WTC11 (cell line): ENCODE measurements at regions not wholly inside any gene's neighbourhood (a gene's known extent, or its start where the extent isn't known, plus 50 kb on each side); places are given as distances from the start of the nearest gene placed in this dataset.
A peak's percentile ranks its signal among the peaks of the same experiment; 100 is the strongest.

Experiments used
- ATAC-seq: fragments of 200-7000 bp; cut with Tn5 transposase; 2 replicates; pipeline ENCODE4 v1.10.0; 2021; ENCODE audit warnings: mild to moderate bottlenecking, moderate library complexity
- CTCF ChIA-PET: fragments of 300-600 bp; sonication (Branson Sonifier 250); formaldehyde crosslinking; loops from one replicate; lab custom pipeline; 2021; ENCODE audit warnings: antibody characterized with exemption; lab: Charles Lee
- POLR2A ChIA-PET: fragments of 350-600 bp; sonication (Branson Sonifier 250); formaldehyde crosslinking; loops from one replicate; lab custom pipeline; 2021; ENCODE audit warnings: antibody characterized with exemption; lab: Charles Lee
- DNase-seq: peaks from one replicate; pipeline ENCODE4 v3.0.0; 2021; ENCODE audit warnings: low spot score
- H3K27ac Mint-ChIP-seq: 2 replicates; pipeline ENCODE4 v1.8.0; 2021; ENCODE audit warnings: mixed read lengths
- H3K27me3 Mint-ChIP-seq: 2 replicates; pipeline ENCODE4 v1.8.0; 2021; ENCODE audit warnings: low read depth, mild to moderate bottlenecking, moderate library complexity, mixed read lengths
- H3K36me3 Mint-ChIP-seq: 2 replicates; pipeline ENCODE4 v1.8.0; 2021; ENCODE audit warnings: mixed read lengths
- H3K4me1 Mint-ChIP-seq: 2 replicates; pipeline ENCODE4 v1.8.0; 2022; ENCODE audit warnings: mixed read lengths
- H3K4me3 Mint-ChIP-seq: 2 replicates; pipeline ENCODE4 v1.8.0; 2021; ENCODE audit warnings: mild to moderate bottlenecking, moderate library complexity, mixed read lengths
- H3K9me3 Mint-ChIP-seq: 2 replicates; pipeline ENCODE4 v1.8.0; 2021; ENCODE audit warnings: mixed read lengths
- CDX4 ChIP-seq: fragments of 250-450 bp; sonication (Bioruptor Pico); IDR thresholded peaks from 2 replicates; pipeline ENCODE4 v1.9.0; 2021; ENCODE audit warnings: moderate library complexity, mild to moderate bottlenecking, inconsistent platforms, borderline replicate concordance
- ERG ChIP-seq: fragments of 250-450 bp; sonication (Bioruptor Pico); IDR thresholded peaks from 2 replicates; pipeline ENCODE4 v1.8.0; 2021; ENCODE audit warnings: mild to moderate bottlenecking
- ESRRA ChIP-seq: sonication (generic); formaldehyde crosslinking; IDR thresholded peaks from 2 replicates; pipeline ENCODE4 v1.8.1; 2022; ENCODE audit warnings: mild to moderate bottlenecking, missing genetic modification reagents, borderline replicate concordance
- FOXK1 ChIP-seq: sonication (generic); formaldehyde crosslinking; IDR thresholded peaks from 2 replicates; pipeline ENCODE4 v1.8.0; 2022; ENCODE audit warnings: mild to moderate bottlenecking, moderate library complexity, missing genetic modification reagents
- GABPB1 ChIP-seq: sonication (generic); formaldehyde crosslinking; IDR thresholded peaks from 2 replicates; pipeline ENCODE4 v1.8.1; 2023; ENCODE audit warnings: mild to moderate bottlenecking, missing genetic modification reagents
- JUN ChIP-seq: sonication (generic); formaldehyde crosslinking; IDR thresholded peaks from 2 replicates; pipeline ENCODE4 v1.8.0; 2023; ENCODE audit warnings: mild to moderate bottlenecking, missing genetic modification reagents
- NR2C2 ChIP-seq: sonication (generic); formaldehyde crosslinking; IDR thresholded peaks from 2 replicates; pipeline ENCODE4 v1.8.0; 2022; ENCODE audit warnings: mild to moderate bottlenecking, missing genetic modification reagents
- SMAD3 ChIP-seq: sonication (generic); formaldehyde crosslinking; IDR thresholded peaks from 2 replicates; pipeline ENCODE4 v1.8.0; 2022; ENCODE audit warnings: missing genetic modification reagents, mild to moderate bottlenecking, borderline replicate concordance
- TEAD1 ChIP-seq: sonication (generic); formaldehyde crosslinking; IDR thresholded peaks from 2 replicates; pipeline ENCODE4 v1.8.0; 2022; ENCODE audit warnings: mild to moderate bottlenecking, missing genetic modification reagents
- ZNF121 ChIP-seq: sonication (generic); formaldehyde crosslinking; IDR thresholded peaks from 2 replicates; pipeline ENCODE4 v1.8.0; 2023; ENCODE audit warnings: missing genetic modification reagents
- ZNF138 ChIP-seq: sonication (generic); formaldehyde crosslinking; conservative IDR thresholded peaks from 2 replicates; pipeline ENCODE4 v1.8.1; 2022; ENCODE audit warnings: mild to moderate bottlenecking, moderate library complexity, missing genetic modification reagents
- ZNF425 ChIP-seq: fragments of 250-450 bp; sonication (Bioruptor Pico); conservative IDR thresholded peaks from 2 replicates; pipeline ENCODE4 v1.9.0; 2021; ENCODE audit warnings: mild to moderate bottlenecking
- TF ChIP-seq, protein P1 (sequence below): sonication (generic); formaldehyde crosslinking; IDR thresholded peaks from 2 replicates; pipeline ENCODE4 v1.8.1; 2022; ENCODE audit warnings: low read depth, mild to moderate bottlenecking, moderate library complexity, missing genetic modification reagents, borderline replicate concordance
- TF ChIP-seq, protein P2 (sequence below): fragments of 250-450 bp; sonication (Bioruptor Pico); IDR thresholded peaks from 2 replicates; pipeline ENCODE4 v1.9.0; 2021; ENCODE audit warnings: mild to moderate bottlenecking, borderline replicate concordance
- TF ChIP-seq, protein P3 (sequence below): sonication (generic); formaldehyde crosslinking; IDR thresholded peaks from 2 replicates; pipeline ENCODE4 v1.8.0; 2023; ENCODE audit warnings: missing genetic modification reagents
- TF ChIP-seq, protein P4 (sequence below): sonication (generic); formaldehyde crosslinking; IDR thresholded peaks from 2 replicates; pipeline ENCODE4 v1.8.0; 2022; ENCODE audit warnings: mild to moderate bottlenecking, missing genetic modification reagents
- TF ChIP-seq, protein P5 (sequence below): sonication (generic); formaldehyde crosslinking; IDR thresholded peaks from 2 replicates; pipeline ENCODE4 v1.8.1; 2023; ENCODE audit warnings: mild to moderate bottlenecking, missing genetic modification reagents
- TF ChIP-seq, protein P6 (sequence below): sonication (generic); formaldehyde crosslinking; IDR thresholded peaks from 2 replicates; pipeline ENCODE4 v1.8.1; 2022; ENCODE audit warnings: mild to moderate bottlenecking, moderate library complexity, missing genetic modification reagents

GRCh38 chr9:79237861-79238260 is 333.9 kb upstream of the TLE4 start:
- POLR2A ChIA-PET = no interaction called here

DNA sequence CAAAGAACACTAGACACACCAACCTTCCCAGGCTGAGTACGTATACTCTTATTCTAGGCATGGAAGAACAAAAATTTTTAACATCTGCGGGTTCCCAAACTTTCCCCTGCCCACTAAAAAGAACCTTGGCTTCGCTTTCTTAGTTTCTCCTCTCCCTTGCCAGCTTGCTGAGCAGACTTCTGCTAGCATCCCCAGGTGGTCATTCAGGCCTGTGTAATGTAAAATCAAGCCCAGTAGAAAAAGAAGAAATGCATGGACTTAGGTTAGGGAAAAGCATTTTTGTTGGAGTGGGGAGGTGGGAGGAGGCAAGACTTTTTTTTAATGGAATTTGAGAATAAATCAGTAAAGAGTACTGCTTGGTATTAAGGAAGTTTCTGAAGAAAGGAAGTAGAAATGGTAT is 331.0 kb upstream of the TLE4 start:
- TF ChIP-seq TEAD1 (CRISPR knock-in tag) (0 out of 2 replicates have a peak, but pooled peaks have one; percentile 29), SMAD3 (CRISPR knock-in tag) (no peak)
- H3K9me3 Mint-ChIP-seq = peaks cover 4% of the 10 kb centered on the region
- no peaks in the 10 kb centered on the region for H3K36me3 Mint-ChIP-seq
- no peaks in the 10 kb centered on the region for H3K27me3 Mint-ChIP-seq
- H3K4me3 Mint-ChIP-seq = peak overlapping the region; percentile 22
- ChIA-PET POLR2A (no interaction called here), CTCF (interaction anchor here (0.6 kb wide), 1 partner anchor 14 kb away, joined by 4 read pairs; no protein-coding TSS in a partner anchor)
- H3K4me1 Mint-ChIP-seq = peaks cover 54% of the 10 kb centered on the region
- DNase-seq (no peak), ATAC-seq (peak; percentile 92)
- H3K27ac Mint-ChIP-seq = peak overlapping the region; percentile 69; the same call in 1 of the 2 replicates

More at GRCh38 chr9:79237861-79238260, 333.9 kb upstream of the TLE4 start:
- CTCF ChIA-PET = no interaction called here
- Mint-ChIP-seq H3K27ac (no peak overlapping the region), H3K9me3 (peaks cover 4% of the 10 kb centered on the region), H3K27me3 (no peaks in the 10 kb centered on the region), H3K4me3 (no peak overlapping the region), H3K36me3 (no peaks in the 10 kb centered on the region), H3K4me1 (peaks cover 35% of the 10 kb centered on the region)
- DNase-seq = no peak
- no peak for ATAC-seq
- TF ChIP-seq JUN (CRISPR knock-in tag) = no peak
- TF ChIP-seq FOXK1 = no peak
- TF ChIP-seq CDX4 (CRISPR knock-in tag) = no peak
- no peak for TF ChIP-seq GABPB1
- no peak for TF ChIP-seq ZNF121 (CRISPR knock-in tag)
- TF ChIP-seq, protein P1, sequence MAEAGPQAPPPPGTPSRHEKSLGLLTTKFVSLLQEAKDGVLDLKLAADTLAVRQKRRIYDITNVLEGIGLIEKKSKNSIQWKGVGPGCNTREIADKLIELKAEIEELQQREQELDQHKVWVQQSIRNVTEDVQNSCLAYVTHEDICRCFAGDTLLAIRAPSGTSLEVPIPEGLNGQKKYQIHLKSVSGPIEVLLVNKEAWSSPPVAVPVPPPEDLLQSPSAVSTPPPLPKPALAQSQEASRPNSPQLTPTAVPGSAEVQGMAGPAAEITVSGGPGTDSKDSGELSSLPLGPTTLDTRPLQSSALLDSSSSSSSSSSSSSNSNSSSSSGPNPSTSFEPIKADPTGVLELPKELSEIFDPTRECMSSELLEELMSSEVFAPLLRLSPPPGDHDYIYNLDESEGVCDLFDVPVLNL = no peak
- no peak for TF ChIP-seq ESRRA
- TF ChIP-seq, protein P2, sequence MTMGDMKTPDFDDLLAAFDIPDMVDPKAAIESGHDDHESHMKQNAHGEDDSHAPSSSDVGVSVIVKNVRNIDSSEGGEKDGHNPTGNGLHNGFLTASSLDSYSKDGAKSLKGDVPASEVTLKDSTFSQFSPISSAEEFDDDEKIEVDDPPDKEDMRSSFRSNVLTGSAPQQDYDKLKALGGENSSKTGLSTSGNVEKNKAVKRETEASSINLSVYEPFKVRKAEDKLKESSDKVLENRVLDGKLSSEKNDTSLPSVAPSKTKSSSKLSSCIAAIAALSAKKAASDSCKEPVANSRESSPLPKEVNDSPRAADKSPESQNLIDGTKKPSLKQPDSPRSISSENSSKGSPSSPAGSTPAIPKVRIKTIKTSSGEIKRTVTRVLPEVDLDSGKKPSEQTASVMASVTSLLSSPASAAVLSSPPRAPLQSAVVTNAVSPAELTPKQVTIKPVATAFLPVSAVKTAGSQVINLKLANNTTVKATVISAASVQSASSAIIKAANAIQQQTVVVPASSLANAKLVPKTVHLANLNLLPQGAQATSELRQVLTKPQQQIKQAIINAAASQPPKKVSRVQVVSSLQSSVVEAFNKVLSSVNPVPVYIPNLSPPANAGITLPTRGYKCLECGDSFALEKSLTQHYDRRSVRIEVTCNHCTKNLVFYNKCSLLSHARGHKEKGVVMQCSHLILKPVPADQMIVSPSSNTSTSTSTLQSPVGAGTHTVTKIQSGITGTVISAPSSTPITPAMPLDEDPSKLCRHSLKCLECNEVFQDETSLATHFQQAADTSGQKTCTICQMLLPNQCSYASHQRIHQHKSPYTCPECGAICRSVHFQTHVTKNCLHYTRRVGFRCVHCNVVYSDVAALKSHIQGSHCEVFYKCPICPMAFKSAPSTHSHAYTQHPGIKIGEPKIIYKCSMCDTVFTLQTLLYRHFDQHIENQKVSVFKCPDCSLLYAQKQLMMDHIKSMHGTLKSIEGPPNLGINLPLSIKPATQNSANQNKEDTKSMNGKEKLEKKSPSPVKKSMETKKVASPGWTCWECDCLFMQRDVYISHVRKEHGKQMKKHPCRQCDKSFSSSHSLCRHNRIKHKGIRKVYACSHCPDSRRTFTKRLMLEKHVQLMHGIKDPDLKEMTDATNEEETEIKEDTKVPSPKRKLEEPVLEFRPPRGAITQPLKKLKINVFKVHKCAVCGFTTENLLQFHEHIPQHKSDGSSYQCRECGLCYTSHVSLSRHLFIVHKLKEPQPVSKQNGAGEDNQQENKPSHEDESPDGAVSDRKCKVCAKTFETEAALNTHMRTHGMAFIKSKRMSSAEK (CRISPR knock-in tag) = no peak

GRCh38 chr9:79242489-79242888 is 329.3 kb upstream of the TLE4 start:
- no peak for ATAC-seq
- CTCF ChIA-PET = interaction anchor here (0.9 to 1.4 kb wide), 3 partner anchors 9 to 108 kb away, joined by 6 to 9 read pairs (median 7); no protein-coding TSS in a partner anchor
- no peaks in the 10 kb centered on the region for H3K9me3 Mint-ChIP-seq
- H3K27ac Mint-ChIP-seq = no peak overlapping the region
- H3K4me3 Mint-ChIP-seq = no peak overlapping the region
- H3K27me3 Mint-ChIP-seq = no peaks in the 10 kb centered on the region
- POLR2A ChIA-PET = no interaction called here
- no peak for DNase-seq
- H3K36me3 Mint-ChIP-seq = no peaks in the 10 kb centered on the region
- H3K4me1 Mint-ChIP-seq = peaks cover 68% of the 10 kb centered on the region
- TF ChIP-seq ERG (CRISPR knock-in tag) (no peak), ZNF138 (CRISPR knock-in tag) (no peak), NR2C2 (CRISPR knock-in tag) (no peak), ZNF425 (CRISPR knock-in tag) (no peak)
- TF ChIP-seq, protein P3, sequence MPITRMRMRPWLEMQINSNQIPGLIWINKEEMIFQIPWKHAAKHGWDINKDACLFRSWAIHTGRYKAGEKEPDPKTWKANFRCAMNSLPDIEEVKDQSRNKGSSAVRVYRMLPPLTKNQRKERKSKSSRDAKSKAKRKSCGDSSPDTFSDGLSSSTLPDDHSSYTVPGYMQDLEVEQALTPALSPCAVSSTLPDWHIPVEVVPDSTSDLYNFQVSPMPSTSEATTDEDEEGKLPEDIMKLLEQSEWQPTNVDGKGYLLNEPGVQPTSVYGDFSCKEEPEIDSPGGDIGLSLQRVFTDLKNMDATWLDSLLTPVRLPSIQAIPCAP (CRISPR knock-in tag) = no peak
- TF ChIP-seq, protein P4, sequence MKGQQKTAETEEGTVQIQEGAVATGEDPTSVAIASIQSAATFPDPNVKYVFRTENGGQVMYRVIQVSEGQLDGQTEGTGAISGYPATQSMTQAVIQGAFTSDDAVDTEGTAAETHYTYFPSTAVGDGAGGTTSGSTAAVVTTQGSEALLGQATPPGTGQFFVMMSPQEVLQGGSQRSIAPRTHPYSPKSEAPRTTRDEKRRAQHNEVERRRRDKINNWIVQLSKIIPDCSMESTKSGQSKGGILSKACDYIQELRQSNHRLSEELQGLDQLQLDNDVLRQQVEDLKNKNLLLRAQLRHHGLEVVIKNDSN (CRISPR knock-in tag) = no peak
- TF ChIP-seq, protein P5, sequence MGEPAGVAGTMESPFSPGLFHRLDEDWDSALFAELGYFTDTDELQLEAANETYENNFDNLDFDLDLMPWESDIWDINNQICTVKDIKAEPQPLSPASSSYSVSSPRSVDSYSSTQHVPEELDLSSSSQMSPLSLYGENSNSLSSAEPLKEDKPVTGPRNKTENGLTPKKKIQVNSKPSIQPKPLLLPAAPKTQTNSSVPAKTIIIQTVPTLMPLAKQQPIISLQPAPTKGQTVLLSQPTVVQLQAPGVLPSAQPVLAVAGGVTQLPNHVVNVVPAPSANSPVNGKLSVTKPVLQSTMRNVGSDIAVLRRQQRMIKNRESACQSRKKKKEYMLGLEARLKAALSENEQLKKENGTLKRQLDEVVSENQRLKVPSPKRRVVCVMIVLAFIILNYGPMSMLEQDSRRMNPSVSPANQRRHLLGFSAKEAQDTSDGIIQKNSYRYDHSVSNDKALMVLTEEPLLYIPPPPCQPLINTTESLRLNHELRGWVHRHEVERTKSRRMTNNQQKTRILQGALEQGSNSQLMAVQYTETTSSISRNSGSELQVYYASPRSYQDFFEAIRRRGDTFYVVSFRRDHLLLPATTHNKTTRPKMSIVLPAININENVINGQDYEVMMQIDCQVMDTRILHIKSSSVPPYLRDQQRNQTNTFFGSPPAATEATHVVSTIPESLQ (CRISPR knock-in tag) = no peak
- TF ChIP-seq, protein P6, sequence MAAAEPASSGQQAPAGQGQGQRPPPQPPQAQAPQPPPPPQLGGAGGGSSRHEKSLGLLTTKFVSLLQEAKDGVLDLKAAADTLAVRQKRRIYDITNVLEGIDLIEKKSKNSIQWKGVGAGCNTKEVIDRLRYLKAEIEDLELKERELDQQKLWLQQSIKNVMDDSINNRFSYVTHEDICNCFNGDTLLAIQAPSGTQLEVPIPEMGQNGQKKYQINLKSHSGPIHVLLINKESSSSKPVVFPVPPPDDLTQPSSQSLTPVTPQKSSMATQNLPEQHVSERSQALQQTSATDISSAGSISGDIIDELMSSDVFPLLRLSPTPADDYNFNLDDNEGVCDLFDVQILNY = no peak
